8988T (cell line): ENCODE measurements at regions not wholly inside any gene's neighbourhood (a gene's known extent, or its start where the extent isn't known, plus 50 kb on each side); places are given as distances from the start of the nearest gene placed in this dataset.
"Not testable (repeated sequence)": the region's sequence is repeated elsewhere in the genome, so short reads cannot be mapped to it uniquely, and the experiment has no call there.

Experiments used
- DNase-seq: peaks from one replicate; pipeline ENCODE4 v3.0.0; 2011

DNA sequence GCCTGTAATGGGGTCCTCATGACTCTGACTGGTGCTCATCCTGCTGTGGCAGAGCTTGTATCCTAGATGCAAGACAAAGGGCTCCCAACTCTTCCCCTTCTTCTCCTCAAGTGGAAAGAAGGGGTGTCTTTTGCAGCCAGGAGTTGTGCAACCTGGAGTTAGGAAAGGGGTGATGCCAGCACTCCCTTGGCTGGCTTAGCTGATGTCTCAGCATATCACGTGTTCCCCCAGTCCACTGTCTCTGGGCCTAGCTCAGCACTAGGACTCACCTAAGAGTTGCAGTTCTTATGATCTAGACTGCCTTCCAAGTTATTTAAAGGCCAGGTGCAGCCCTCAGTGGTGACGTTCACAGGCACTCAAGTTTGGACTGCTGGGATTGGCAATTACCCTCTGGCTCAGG lies 146.2 kb upstream of the GORAB start:
- no peak for DNase-seq

DNA sequence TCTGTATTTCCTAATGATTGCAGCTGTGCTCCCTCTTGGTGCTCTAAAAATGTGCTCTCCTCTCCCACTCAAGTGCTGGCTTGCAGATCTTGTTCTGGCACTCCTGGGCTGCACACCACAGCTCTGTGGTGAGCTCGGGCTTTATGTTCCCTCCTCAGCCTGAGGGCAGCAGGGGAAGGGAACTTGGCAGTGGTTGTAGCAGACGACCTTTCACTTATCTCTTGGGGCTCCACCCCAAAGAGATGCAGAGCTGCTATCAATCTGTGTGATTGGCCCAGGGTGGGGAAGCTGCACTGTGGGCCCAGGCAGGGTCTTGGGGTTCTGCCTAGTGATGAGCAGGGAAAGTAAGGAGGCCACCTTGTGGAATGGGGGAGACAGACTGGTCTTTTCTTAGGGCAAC lies 143.5 kb upstream of the GORAB start:
- DNase-seq: no peak

DNA sequence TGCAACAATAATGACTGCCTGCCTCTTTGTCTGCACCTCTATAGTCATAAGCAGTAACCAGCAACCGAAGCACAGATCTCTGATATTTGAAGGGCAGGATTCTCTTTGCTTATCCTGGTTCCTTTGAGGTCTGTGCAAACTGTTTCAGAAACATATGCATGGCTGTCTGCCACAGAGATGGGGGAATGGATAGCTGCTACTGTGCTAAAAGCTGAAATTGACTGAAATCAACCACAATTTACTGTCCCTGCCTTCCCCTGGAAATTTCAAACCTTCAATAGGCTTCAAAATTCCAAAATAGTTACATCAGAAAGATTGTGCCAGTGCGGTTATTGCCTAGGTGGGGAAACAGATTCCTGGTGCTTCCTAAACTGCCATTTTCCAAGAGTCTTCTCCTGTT lies 136.8 kb upstream of the GORAB start:
- no peak for DNase-seq

DNA sequence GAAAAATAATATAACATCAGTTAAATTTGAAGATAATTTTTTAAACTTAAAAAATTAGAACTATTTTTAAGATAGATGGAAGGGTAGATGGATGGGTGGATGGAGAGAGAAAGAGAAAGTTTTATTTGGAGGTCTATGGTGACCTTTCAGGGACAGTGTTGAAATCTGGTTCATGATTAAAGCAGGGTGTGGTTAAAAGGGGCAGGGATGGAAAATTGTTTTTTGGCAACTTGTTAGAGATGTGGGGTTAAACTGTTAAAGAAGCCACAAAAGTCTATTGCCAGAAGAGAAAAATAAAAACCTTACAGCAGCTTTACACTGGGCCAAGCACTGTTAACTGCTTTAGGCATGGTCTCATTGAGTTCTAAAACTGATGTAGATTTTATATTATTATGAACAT lies 134.9 kb upstream of the GORAB start:
- no peak for DNase-seq

DNA sequence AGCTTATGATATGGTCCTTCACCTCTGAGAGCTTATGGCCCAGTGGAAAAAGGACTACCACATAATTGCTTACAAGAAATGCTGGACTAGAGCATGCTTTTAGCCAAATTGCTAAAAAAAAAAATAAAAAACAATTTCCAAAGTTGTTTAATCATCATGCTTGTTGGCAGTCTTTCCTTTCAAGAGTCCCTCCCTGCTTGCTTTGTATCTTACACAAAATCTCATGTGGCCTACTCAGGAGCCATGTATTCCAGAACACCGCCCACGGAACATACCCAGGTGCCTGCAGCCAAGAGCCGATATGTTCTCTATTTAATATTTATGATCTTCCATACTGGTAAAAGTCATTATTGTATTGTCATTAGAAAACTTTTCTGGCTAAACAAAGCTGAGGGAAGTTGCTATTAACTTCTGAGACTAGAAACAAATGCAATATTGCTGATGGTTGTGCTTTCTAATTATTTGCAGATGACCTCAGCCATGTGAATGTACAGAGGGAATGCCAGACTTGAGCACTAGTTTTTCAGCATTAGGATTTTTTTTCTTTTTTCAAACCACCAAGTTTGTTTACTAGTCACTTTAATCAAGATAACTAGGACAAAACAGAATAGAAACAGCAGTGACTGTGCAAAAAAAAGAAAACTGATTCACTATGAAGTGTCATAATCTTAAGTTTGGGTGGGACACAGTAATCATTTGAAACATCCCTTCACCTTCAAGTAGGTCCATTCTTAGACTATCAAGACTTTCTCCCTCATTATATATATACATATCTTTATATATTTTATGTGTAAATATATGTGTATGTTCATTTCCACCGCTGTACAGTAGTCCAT lies 129.3 kb upstream of the GORAB start:
- DNase-seq: no peak

DNA sequence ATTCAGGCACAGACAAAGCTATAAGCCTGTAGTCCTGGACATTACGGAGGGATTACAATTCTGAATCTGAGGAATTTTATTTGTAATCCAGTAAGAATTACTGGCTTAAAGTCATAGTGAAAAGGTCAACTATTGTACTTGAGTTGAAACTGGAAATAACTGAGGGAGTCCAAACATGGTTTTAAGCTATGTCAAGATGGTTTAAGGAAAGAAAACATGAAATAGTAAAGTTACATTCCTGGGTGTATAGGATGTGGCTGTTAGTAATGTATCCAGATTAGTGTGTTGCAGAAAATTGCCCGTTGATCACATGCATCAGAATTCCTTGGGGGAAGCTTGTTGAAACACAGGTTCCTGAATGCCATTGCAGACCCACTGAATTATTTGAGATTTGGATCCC lies 124.8 kb upstream of the GORAB start:
- DNase-seq: no peak

DNA sequence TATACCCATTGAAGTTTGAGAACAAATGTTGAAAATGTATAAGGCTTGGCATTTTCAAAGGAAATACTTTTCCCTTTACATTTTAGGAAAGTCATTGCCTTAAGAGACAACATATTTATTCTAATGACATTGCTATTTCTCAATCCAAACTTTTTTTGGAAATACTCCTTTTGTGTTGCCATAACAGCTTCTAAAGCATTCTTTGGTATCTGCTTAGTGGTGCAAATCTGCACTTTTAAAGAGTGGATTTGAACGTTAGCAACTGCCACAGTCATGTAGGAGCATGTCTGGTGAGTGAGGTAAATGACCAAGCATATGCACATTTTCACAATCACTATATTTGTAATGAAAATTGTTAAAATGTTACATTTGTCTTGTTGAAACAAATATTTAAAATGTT lies 124.4 kb upstream of the GORAB start:
- DNase-seq: no peak

DNA sequence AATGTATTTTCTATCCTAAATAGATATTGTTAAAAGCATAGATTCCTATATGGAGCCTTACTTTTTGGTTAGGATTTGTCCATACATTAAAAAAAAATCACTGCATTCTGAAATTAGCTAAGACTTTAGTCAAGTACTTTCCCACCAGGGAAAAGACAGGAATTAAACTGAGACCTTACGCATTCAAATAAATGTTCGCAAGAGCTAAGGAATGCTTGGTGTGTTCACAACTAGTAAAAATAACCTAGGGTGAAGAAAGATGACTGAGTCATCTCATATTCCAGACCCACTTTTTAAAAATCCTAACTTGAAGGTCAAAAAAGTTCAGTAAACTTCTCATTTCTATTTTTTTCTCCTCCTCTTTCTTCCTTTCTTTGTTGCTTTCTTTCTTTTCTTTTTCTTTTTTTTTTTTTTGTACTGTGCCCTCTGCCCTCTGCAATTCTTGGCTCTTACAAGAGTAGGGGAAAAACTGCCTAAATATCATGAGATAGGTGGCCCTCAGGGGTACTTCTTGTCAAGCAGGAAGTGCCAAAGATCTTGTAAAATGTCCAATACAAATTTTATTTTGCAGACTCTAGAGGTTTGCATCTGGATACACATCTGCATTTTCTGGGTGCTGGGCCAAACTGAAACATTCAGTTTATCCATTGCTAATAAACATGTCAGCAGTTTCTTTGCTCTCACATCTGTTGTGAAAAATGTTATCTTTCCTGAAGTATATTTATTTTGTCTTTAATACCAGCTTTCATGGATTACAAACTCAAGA lies 121.4 kb upstream of the GORAB start:
- DNase-seq: no peak

DNA sequence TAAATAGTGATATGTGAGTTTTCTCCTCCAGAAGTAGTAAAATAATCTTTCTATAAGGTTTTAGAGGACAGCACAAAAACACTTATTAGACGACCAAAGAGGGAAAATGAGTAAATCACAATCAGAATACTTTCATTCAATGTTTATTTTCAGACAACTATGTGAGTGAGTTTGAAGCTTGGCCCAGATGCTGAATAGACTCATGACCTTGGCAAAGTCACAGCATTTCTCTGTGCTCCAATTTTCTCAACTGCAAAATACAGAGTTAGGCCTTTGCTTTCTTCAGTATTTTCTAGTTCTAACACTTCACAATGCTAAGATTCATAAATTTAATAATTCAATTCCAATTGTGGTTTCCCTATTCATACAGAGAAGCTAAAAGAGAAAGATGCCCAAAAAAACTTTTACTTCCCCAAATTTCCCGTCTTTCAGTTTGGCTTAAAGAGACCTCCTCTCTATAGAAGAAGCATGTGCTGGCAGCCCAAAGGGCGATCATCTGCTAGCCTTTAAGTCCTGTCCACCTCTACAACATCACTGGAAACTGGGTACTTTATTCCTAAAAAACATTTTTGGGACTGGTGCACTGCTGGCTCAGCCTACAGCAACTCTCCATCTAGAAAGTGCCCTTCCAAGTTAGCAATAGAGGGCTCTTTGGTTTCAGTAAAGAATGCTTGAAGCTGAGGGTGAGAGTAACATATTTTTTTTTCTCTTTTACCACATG lies 116.8 kb upstream of the GORAB start:
- DNase-seq: no peak

DNA sequence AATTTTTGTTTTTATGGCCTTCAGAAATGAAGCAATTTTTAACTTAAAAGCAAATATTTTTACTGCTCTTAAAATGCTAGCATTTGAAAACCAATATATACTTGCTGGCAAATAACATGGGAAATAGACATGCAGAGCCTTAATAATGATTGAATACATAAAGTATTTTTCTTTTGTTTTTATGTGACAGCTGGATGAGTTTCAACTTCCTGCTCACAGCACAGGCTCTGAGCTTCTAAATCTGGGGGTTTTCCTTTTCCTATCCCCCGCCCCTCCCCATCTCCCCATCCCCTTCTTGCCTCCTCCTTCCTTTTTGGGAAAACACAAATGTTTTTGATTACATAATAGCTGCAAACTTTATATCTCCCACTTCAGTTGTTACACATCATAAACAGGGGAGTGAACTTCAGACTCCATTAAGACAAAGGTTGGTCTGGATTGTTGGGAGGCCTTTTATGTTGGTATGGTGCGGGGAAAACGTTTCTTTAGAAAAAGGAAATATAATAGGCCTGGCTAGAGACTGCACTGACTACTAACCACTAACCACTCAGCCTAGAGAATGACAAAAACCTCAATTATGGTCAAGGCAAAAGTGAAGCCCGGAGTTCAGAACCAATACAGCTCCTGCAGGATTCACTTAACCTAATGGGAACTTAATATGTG lies 116.1 kb upstream of the GORAB start:
- DNase-seq: no peak

DNA sequence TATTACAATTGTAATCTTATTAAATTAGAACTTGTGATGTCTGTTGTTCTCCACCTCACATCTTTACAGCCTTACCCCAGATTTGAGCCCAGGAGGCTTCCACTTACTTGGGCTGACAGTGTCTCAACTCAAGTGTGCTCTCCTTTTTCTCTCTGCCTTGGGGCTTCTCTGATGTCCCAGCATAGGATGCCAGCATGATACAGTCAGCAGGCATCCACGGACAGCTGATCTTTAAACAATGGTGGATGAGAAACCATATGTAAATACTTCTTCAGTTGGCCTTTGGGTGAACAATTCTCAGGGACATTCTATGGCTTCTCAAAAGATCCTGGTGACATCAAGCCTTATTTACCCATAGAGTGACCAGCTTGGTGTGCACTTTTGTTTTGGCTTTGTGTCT lies 107.6 kb upstream of the GORAB start:
- no peak for DNase-seq

DNA sequence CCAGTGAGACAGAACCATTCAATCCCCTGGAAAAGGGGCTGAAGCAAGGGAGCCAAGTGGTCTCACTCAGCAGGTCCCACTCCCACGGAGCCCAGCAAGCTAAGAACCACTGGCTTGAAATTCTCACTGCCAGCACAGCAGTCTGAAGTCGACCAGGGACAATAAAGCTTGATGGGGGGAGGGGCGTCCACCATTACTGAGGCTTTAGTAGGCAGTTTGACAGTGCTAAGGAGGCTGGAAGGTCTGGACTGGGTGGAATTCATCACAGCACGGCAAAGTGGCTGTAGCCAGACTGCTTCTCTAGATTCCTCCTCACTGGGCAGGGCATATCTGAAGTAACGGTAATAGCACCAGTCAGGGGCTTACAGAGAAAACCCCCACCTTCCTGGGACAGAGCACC lies 105.4 kb upstream of the GORAB start:
- DNase-seq: no peak

DNA sequence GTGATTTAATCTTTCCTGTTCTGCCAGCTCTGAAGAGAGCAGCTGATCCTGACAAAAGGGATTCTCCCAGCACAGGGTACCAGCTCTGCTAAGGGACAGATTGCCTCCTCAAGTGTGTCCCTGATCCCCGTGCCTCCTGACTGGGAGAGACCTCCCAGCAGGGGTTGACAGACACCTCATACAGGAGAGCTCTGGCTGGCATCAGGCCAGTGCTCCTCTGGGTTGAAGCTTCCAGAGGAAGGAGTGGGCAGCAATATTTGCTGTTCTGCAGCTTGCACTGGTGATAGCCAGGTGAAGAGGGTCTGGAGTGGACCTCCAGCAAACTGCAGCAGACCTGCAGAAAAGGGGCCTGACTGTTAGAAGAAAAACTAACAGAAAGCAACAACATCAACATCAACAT lies 105.0 kb upstream of the GORAB start:
- DNase-seq: not testable (repeated sequence)

DNA sequence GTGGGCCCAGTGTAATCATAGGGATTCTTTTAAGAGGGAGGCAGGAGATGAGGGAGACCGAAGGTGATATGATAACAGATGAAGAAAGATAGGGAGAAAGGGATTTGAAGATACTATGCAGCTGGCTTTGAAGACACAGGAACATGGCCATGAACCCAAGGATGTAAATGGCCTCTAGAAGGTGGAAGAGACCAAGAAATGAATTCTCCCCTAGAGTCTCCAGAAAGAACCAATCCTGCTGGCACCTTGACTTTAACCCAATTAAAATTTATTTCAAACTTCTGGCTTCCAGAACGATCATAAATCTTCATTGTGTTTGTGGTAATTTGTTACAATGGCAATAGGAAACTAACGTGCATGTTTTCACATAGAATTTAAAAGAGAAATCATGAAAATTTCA lies 95.0 kb upstream of the GORAB start:
- DNase-seq: no peak

DNA sequence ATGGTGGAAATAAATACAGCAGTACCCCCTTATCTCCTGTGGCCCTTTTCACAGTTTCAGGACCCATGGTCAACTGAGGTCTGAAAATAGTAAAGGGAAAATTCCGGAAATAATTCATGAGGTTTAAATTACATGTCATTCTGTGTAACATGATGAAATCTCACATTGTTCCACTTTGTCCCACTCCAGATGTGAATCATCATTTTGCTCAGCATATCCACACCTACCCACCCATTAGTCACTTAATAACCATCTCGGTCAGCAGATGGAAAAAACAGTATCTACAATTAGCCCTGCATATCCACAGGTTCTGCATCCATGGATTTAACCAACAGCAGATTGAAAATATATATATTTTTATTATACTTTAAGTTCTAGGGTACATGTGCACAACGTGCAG lies 86.9 kb upstream of the GORAB start:
- DNase-seq: no peak

DNA sequence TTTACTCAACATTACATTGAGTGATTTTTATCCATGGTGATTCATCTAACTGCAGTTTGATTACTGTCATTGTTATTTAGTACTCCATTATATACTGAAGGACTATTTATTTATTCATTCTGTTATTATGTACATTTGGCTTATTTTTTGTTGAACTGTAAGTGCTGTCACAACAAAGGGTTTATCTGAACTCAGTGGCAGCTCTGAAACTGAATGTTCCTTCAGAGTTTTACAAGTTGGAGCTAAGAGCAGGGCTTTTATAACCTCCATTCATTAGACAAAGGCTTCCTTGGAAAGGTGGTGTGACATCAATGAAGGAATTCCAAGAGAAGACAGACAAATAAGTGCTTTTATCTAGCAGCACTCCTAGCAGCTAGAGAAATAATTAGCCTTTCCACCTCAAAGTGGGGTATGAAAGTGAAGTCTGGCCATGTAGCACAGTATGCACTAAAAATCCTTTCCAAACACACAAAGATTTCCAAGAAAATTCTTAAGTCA lies 83.3 kb upstream of the GORAB start:
- DNase-seq: no peak

DNA sequence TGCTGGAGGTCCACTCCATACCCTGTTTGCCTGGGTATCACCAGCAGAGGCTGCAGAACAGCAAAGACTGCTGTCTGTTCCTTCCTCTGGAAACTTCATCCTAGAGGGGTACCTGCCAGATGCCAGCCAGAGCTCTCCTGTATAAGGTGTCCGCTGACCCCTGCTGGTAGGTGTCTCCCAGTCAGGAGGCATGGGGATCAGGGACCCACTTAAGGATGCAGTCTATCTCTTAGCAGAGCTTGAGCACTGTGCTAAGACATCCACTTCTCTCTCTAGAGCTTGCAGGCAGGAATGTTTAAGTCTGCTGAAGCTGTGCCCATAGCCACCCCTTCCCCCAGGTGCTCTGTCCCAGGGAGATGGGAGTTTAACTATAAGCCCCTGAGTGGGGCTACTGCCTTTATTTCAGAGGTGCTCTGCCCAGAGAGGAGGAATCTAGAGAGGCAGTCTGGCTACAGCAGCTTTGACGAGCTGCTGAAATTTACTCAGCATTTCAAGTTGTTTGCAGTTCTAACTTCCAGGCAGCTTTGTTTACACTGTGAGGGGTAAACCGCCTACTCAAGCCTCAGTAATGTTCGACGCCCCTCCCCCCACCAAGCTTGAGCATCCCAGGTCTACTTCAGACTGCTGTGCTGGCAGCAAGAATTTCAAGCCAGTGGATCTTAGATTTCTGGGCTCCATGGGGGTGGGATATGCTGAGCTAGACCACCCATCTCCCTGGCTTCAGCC lies 74.5 kb upstream of the GORAB start:
- not testable (repeated sequence) for DNase-seq

DNA sequence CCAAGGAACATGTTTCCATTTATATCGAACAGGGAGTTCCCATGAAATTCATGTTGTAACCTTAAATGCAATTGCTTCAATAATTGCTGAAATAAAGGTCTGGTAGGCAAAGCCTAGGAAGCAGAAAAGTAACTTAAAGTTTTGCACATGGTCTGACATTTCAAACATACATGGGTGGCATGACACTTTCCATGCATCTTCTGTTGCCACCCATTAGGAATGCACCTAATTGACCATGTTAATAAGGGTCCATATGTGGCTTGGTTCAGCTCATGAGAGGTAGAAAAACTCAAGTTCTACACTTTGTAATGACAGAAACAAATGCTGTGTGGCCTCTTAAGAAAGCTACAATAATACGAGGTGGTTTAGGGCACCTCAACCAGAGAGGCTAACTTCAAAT lies 72.0 kb upstream of the GORAB start:
- DNase-seq: no peak

DNA sequence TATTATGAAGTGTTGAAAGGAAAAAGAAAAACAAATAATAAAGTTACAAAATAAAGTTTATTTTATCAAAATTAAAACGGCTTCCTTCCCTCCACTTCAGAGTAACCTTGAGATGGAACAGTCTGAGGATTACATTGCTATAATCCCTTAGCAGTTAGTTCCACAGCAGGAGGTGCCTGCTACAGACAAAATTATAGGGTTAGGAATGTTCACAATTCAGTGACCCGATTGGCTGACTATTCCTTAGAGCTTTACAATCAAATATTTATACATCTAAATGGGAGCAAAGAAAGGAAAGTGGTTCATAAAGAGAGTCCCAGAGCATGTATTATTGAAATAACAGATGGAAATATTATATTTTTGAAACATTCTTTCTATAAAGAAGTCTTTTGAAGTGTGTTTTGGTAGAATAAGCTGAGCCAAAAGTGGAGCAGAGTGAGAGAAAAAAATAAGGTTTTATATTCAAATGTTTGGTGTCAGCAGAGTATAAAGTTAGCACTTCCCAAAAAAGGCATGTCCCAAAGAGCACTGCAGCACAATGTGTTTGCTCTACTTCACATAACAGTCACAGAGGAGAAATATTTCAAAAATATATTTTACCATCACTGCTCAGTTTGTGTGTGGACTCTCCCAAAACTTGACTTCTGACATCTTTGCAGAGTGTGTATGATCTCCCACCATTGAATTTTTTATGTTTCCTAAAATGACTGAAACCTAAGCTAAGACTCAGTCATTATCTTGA lies 71.4 kb upstream of the GORAB start:
- no peak for DNase-seq

DNA sequence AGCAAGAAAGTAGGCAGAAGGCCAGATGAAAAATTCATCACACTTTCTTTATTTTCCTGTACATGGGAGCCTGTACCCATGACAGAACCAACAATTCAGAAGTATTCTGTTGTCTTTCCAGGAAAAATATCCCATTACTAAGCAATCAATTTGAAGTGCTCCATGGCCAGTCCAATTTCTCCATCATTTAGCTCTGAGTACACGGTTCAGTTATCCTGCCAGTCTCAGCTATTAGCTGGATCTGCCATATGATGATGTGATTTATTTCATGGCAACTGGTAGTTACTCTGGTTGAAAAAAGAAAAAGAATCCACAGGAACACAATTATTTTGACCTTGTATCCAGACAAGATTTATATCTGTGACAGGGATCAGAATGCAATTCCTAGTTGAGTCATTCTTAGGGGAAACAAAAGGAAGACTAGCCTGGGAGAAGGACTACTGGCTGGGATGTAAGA lies 70.6 kb upstream of the GORAB start:
- no peak for DNase-seq

DNA sequence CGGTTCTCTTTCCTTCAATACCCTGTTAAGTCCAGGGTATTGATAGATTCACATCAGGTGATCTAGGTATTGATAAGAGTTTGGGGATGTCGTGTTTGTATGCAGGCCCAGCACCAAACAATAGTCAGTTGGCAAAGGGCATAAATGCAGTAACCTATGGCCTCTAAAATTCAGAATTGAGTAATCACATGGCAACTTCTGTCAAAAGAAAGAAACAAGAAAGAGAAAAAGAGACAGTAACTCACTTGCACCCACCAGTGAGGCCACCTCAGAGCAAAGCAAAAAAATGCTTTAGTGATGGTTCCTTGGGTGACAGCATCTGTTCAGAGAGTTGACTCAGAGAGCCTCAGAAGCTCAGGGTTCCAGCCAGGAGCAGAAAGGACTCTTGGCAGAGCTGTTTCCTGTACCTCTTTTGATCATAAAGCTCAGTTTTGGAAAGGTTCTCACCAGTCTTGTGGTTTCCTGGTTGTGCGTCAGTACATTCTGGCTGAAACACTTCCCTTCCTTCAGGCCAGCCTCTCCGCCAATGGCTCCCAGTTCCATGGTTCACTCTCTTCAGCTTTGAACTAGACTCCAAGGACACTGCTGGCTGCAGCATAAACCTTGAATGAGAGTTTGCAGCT lies 70.1 kb upstream of the GORAB start:
- no peak for DNase-seq
